Left ventricle myocardium inferior (tissue), 1 donor: ENCODE measurements at regions not wholly inside any gene's neighbourhood (a gene's known extent, or its start where the extent isn't known, plus 50 kb on each side); places are given as distances from the start of the nearest gene placed in this dataset.

Experiments
- DNase-seq: peaks from one replicate; pipeline ENCODE4 v3.0.0-alpha.2; 2020
- H3K27ac ChIP-seq: fragments of 200-600 bp; replicated peaks from 2 replicates; pipeline ENCODE4 v1.8.0; 2021
- H3K27me3 ChIP-seq: fragments of 200-600 bp; 2 replicates; pipeline ENCODE4 v1.8.0; 2021; ENCODE audit warnings: low read depth
- H3K36me3 ChIP-seq: fragments of 200-600 bp; 2 replicates; pipeline ENCODE4 v1.8.0; 2021
- H3K4me1 ChIP-seq: fragments of 200-600 bp; 2 replicates; pipeline ENCODE4 v1.8.0; 2021
- H3K4me3 ChIP-seq: fragments of 200-600 bp; 2 replicates; pipeline ENCODE4 v1.8.0; 2021; ENCODE audit warnings: mild to moderate bottlenecking, moderate library complexity
- H3K9me3 ChIP-seq: fragments of 200-600 bp; replicated peaks from 2 replicates; pipeline ENCODE4 v1.8.0; 2021
- CTCF ChIP-seq: fragments of 200-600 bp; IDR thresholded peaks from 2 replicates; pipeline ENCODE4 v1.8.0; 2021; ENCODE audit warnings: antibody characterized with exemption, mild to moderate bottlenecking, borderline replicate concordance
- intact Hi-C: fragments of 100-400 bp; cut with micrococcal nuclease; formaldehyde crosslinking; loops from one replicate; pipeline ENCODE4 v1.11.0; 2022
- donor health status: DM: no; HTN: yes; CAD: no; lungs with severe emphysema.

GRCh38 chr6:147633191-147633590, 124.7 kb downstream of the SAMD5 start:
- TF ChIP-seq CTCF: no peak
- H3K4me3 ChIP-seq: no peak overlapping the region

GRCh38 chr6:147637620-147638195, 129.2 kb downstream of the SAMD5 start:
- Histone ChIP-seq H3K9me3 (peaks cover 9% of the 10 kb centered on the region), H3K27ac (no peak overlapping the region), H3K27me3 (no peaks in the 10 kb centered on the region), H3K36me3 (no peaks in the 10 kb centered on the region), H3K4me3 (no peak overlapping the region), H3K4me1 (no peaks in the 10 kb centered on the region)
- intact Hi-C loops: no loop called here
- TF ChIP-seq CTCF: no peak
- DNase-seq: no peak

More at GRCh38 chr6:147633191-147633590, 124.7 kb downstream of the SAMD5 start:
- Histone ChIP-seq H3K36me3 (no peaks in the 10 kb centered on the region), H3K9me3 (peaks cover 9% of the 10 kb centered on the region), H3K4me1 (no peaks in the 10 kb centered on the region), H3K27me3 (no peaks in the 10 kb centered on the region), H3K27ac (no peak overlapping the region)
- no peak for DNase-seq
- intact Hi-C loops: no loop called here

DNA sequence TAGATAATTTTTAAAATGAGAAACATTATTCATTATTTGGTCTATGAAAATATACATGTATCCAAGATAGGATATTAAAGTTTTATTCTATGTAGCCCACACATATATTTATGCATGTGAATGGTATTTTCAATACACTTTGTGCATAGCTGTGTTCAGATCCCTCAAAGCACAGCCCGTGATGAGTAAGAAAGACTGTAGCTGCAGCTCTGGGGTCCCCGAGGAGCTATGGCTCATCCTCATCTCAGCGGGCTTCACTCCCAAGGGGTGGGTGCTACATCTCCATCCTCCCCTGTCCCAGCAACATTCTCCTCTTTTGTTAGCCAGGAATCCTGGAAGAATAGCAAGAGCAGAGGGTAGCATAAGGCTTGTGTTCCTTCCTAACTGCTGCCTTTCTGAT, 130.8 kb downstream of the SAMD5 start:
- intact Hi-C loops: no loop called here
- Histone ChIP-seq H3K4me1 (no peaks in the 10 kb centered on the region), H3K27me3 (no peaks in the 10 kb centered on the region), H3K36me3 (no peaks in the 10 kb centered on the region), H3K27ac (no peak overlapping the region), H3K9me3 (peaks cover 6% of the 10 kb centered on the region), H3K4me3 (no peak overlapping the region)
- no peak for DNase-seq
- no peak for TF ChIP-seq CTCF

DNA sequence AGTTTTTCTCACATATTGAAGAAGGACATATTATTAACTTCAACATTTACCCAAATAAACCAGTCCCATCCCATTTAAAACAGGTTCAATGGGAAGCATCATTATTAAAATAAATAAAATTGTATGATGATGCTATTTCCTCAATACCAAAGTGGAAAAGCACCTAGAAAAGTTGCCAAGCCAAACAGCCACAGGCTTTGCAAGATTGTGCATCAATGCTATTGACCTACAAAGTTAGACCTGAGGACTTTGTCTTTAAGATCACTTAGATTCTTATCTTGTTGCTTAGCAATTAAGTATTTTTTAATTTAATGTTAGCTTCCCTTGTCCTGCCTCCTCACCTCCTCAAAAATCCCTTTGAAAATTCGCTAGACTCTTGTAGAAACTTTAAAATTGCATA, 132.1 kb downstream of the SAMD5 start:
- Histone ChIP-seq H3K27ac (no peak overlapping the region), H3K9me3 (no peaks in the 10 kb centered on the region), H3K27me3 (no peaks in the 10 kb centered on the region), H3K4me3 (no peak overlapping the region), H3K36me3 (no peaks in the 10 kb centered on the region), H3K4me1 (no peaks in the 10 kb centered on the region)
- no peak for TF ChIP-seq CTCF
- intact Hi-C loops: no loop called here
- DNase-seq: no peak

- intact Hi-C loops: no loop called here
- TF ChIP-seq CTCF: no peak
- no peaks in the 10 kb centered on the region for H3K27me3 ChIP-seq
These were observed 133.0 kb downstream of the SAMD5 start for GRCh38 chr6:147641511-147641910.

More at GRCh38 chr6:147641511-147641910, 133.0 kb downstream of the SAMD5 start:
- Histone ChIP-seq H3K27ac (no peak overlapping the region), H3K4me3 (no peak overlapping the region), H3K4me1 (no peaks in the 10 kb centered on the region), H3K36me3 (no peaks in the 10 kb centered on the region), H3K9me3 (no peaks in the 10 kb centered on the region)
- DNase-seq: no peak
